ENCODE measurements at regions not wholly inside any gene's neighbourhood (a gene's known extent, or its start where the extent isn't known, plus 50 kb on each side); places are given as distances from the start of the nearest gene placed in this dataset.
"Not testable (repeated sequence)": the region's sequence is repeated elsewhere in the genome, so short reads cannot be mapped to it uniquely, and the experiment has no call there.

GRCh38 chr4:112823156-112823555, 186.2 kb downstream of the LARP7 start:
- Histone ChIP-seq H3K36me3 (ENCODE audit: insufficient read depth, insufficient read length, low read length) (peaks cover 27% of the 10 kb centered on the region), H3K9ac (ENCODE audit: insufficient read length, low read depth) (no peak overlapping the region), H3K4me1 (ENCODE audit: insufficient read depth, insufficient read length) (no peaks in the 10 kb centered on the region), H3K9me3 (ENCODE audit: insufficient read depth, low read length) (peaks cover 24% of the 10 kb centered on the region; the same call in 1 of the 2 replicates), H3K4me3 (ENCODE audit: insufficient read length, low read depth) (no peak overlapping the region), H3K27me3 (ENCODE audit: insufficient read depth, insufficient read length) (no peaks in the 10 kb centered on the region)
- TF ChIP-seq ZNF274 (IDR thresholded peaks at IDR 0.05; ENCODE audit: low read depth, low read length) (no peak), SUZ12 (IDR thresholded peaks at IDR 0.05; ENCODE audit: extremely low read depth, insufficient read depth, insufficient read length) (no peak)
- no peak for DNase-seq (ENCODE audit: low read depth, low spot score)

DNA sequence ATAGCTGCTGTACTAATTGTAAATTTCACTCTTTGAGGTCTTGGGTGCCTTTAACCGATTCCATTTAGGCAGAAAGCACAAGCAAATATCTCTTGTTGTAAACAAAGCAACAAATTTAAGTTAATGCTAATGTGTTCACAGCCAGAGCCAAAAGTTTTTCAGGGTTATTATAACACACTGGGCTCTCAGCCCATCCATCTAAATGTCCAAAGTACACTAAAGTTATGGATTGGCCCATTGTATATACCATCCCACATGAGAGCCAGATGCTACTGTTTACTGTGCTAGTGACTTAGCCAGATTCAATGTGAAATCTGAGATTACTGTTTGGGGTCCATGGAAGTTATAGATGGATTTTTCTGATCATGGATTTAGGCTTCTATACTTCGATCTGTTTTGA, 186.7 kb downstream of the LARP7 start:
- TF ChIP-seq SUZ12 (IDR thresholded peaks at IDR 0.05; ENCODE audit: extremely low read depth, insufficient read depth, insufficient read length) = no peak
- TF ChIP-seq YY1 (IDR thresholded peaks at IDR 0.05; ENCODE audit: insufficient read depth, insufficient read length) = no peak
- no peak for TF ChIP-seq ZNF274 (IDR thresholded peaks at IDR 0.05; ENCODE audit: low read depth, low read length)
- no peak overlapping the region for H3K9ac ChIP-seq (ENCODE audit: insufficient read length, low read depth)
- H3K36me3 ChIP-seq (ENCODE audit: insufficient read depth, insufficient read length, low read length) = peaks cover 27% of the 10 kb centered on the region
- H3K27me3 ChIP-seq (ENCODE audit: insufficient read depth, insufficient read length) = no peaks in the 10 kb centered on the region
- H3K4me1 ChIP-seq (ENCODE audit: insufficient read depth, insufficient read length) = no peaks in the 10 kb centered on the region
- no peak overlapping the region for H3K4me3 ChIP-seq (ENCODE audit: insufficient read length, low read depth)
- DNase-seq (ENCODE audit: low read depth, low spot score) = no peak
- peaks cover 26% of the 10 kb centered on the region for H3K9me3 ChIP-seq (ENCODE audit: insufficient read depth, low read length)

DNA sequence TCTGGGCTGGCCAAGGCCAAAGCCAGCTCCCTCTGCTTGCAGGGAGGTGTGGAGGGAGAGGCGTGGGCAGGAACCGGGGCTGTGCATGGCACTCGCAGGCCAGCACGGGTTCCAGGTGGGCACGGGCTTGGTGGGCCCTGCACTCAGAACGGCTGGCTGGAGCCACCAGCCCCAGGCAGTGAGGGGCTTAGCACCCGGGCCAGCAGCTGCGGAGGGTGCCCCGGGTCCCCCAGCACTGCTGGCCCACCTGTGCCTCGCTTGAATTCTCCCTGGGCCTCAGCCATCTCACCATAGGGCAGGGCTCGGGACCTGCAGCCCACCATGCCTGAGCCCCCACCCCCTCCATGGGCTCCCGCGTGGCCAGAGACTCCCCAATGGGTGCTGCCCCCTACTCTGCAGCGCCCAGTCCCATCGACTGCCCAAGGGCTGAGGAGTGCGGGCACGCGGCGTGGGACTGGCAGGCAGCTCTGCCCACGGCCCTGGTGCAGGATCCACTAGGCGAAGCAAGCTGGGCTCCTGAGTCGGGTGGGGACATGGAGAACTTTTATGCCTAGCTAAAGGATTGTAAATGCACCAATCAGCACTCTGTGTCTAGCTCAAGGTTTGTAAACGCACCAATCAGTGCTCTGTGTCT, 193.9 kb downstream of the LARP7 start:
- Histone ChIP-seq H3K4me1 (ENCODE audit: insufficient read depth, insufficient read length) (no peaks in the 10 kb centered on the region), H3K9ac (ENCODE audit: insufficient read length, low read depth) (no peak overlapping the region), H3K27me3 (ENCODE audit: insufficient read depth, insufficient read length) (no peaks in the 10 kb centered on the region), H3K36me3 (ENCODE audit: insufficient read depth, insufficient read length, low read length) (peaks cover 19% of the 10 kb centered on the region), H3K4me3 (ENCODE audit: insufficient read length, low read depth) (no peak overlapping the region), H3K9me3 (ENCODE audit: insufficient read depth, low read length) (peaks cover 89% of the 10 kb centered on the region)
- DNase-seq (ENCODE audit: low read depth, low spot score) = no peak
- TF ChIP-seq SUZ12 (IDR thresholded peaks at IDR 0.05; ENCODE audit: extremely low read depth, insufficient read depth, insufficient read length) (no peak), ZNF274 (IDR thresholded peaks at IDR 0.05; ENCODE audit: low read depth, low read length) (no peak), YY1 (IDR thresholded peaks at IDR 0.05; ENCODE audit: insufficient read depth, insufficient read length) (no peak)

- no peaks in the 10 kb centered on the region for H3K27me3 ChIP-seq (ENCODE audit: insufficient read depth, insufficient read length)
- no peak overlapping the region for H3K4me3 ChIP-seq (ENCODE audit: insufficient read length, low read depth)
- DNase-seq (ENCODE audit: low read depth, low spot score) = no peak
- H3K36me3 ChIP-seq (ENCODE audit: insufficient read depth, insufficient read length, low read length) = peaks cover 9% of the 10 kb centered on the region
- no peak for TF ChIP-seq ZNF274 (IDR thresholded peaks at IDR 0.05; ENCODE audit: low read depth, low read length)
- no peak for TF ChIP-seq YY1 (IDR thresholded peaks at IDR 0.05; ENCODE audit: insufficient read depth, insufficient read length)
- TF ChIP-seq SUZ12 (IDR thresholded peaks at IDR 0.05; ENCODE audit: extremely low read depth, insufficient read depth, insufficient read length) = no peak
- no peaks in the 10 kb centered on the region for H3K4me1 ChIP-seq (ENCODE audit: insufficient read depth, insufficient read length)
- no peak overlapping the region for H3K9ac ChIP-seq (ENCODE audit: insufficient read length, low read depth)
- peaks cover 89% of the 10 kb centered on the region for H3K9me3 ChIP-seq (ENCODE audit: insufficient read depth, low read length)
Measured at GRCh38 chr4:112832493-112832892, 195.6 kb downstream of the LARP7 start.

DNA sequence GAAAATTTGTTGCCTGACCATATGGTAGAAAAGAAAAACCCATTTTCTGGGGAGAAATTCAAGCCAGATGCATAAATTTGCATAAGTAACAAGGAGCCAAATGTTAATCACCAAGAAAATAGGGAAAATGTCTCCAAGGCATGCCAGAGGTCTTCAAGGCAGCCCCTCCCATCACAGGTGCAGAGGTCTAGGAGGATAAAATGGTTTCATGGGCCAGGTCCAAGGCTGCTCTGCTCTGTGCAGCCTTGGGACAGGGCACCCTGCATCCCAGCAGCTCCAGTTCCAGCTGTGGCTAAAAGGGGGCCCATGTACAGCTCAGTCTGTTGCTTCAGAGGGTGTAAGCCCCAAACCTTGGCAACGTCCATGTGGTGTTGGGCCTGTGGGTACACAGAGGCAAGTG, 200.0 kb downstream of the LARP7 start:
- Histone ChIP-seq H3K4me1 (ENCODE audit: insufficient read depth, insufficient read length) (peaks cover 3% of the 10 kb centered on the region), H3K9ac (ENCODE audit: insufficient read length, low read depth) (no peak overlapping the region), H3K9me3 (ENCODE audit: insufficient read depth, low read length) (peaks cover 51% of the 10 kb centered on the region), H3K4me3 (ENCODE audit: insufficient read length, low read depth) (no peak overlapping the region), H3K36me3 (ENCODE audit: insufficient read depth, insufficient read length, low read length) (peaks cover 6% of the 10 kb centered on the region), H3K27me3 (ENCODE audit: insufficient read depth, insufficient read length) (no peaks in the 10 kb centered on the region)
- no peak for TF ChIP-seq YY1 (IDR thresholded peaks at IDR 0.05; ENCODE audit: insufficient read depth, insufficient read length)
- TF ChIP-seq SUZ12 (IDR thresholded peaks at IDR 0.05; ENCODE audit: extremely low read depth, insufficient read depth, insufficient read length) = no peak
- TF ChIP-seq ZNF274 (IDR thresholded peaks at IDR 0.05; ENCODE audit: low read depth, low read length) = no peak
- no peak for DNase-seq (ENCODE audit: low read depth, low spot score)

- not testable (repeated sequence) for H3K4me3 ChIP-seq (ENCODE audit: insufficient read length, low read depth); H3K4me1 ChIP-seq (ENCODE audit: insufficient read depth, insufficient read length); H3K9ac ChIP-seq (ENCODE audit: insufficient read length, low read depth); DNase-seq (ENCODE audit: low read depth, low spot score); H3K27me3 ChIP-seq (ENCODE audit: insufficient read depth, insufficient read length); H3K36me3 ChIP-seq (ENCODE audit: insufficient read depth, insufficient read length, low read length)
- H3K9me3 ChIP-seq (ENCODE audit: insufficient read depth, low read length) = peaks cover 41% of the 10 kb centered on the region
Measured at GRCh38 chr4:112838015-112838414, 201.1 kb downstream of the LARP7 start.

- TF ChIP-seq SUZ12 (IDR thresholded peaks at IDR 0.05; ENCODE audit: extremely low read depth, insufficient read depth, insufficient read length) (no peak), YY1 (IDR thresholded peaks at IDR 0.05; ENCODE audit: insufficient read depth, insufficient read length) (no peak), ZNF274 (IDR thresholded peaks at IDR 0.05; ENCODE audit: low read depth, low read length) (no peak)
Measured at GRCh38 chr4:112840061-112840460, 203.1 kb downstream of the LARP7 start.

More at GRCh38 chr4:112840061-112840460, 203.1 kb downstream of the LARP7 start:
- DNase-seq (ENCODE audit: low read depth, low spot score) = no peak
- Histone ChIP-seq H3K36me3 (ENCODE audit: insufficient read depth, insufficient read length, low read length) (peaks cover 6% of the 10 kb centered on the region), H3K9me3 (ENCODE audit: insufficient read depth, low read length) (peaks cover 26% of the 10 kb centered on the region), H3K27me3 (ENCODE audit: insufficient read depth, insufficient read length) (no peaks in the 10 kb centered on the region), H3K4me3 (ENCODE audit: insufficient read length, low read depth) (no peak overlapping the region), H3K9ac (ENCODE audit: insufficient read length, low read depth) (no peak overlapping the region), H3K4me1 (ENCODE audit: insufficient read depth, insufficient read length) (peaks cover 3% of the 10 kb centered on the region)
